ENCODE measurements at regions not wholly inside any gene's neighbourhood (a gene's known extent, or its start where the extent isn't known, plus 50 kb on each side); places are given as distances from the start of the nearest gene placed in this dataset.

- TF ChIP-seq POLR2A (IDR thresholded peaks at IDR 0.05; ENCODE audit: low read length) (no peak), REST (IDR thresholded peaks at IDR 0.05) (no peak)
Measured at GRCh38 chr6:30799210-30799609, 54.9 kb upstream of the IER3 start.

All from A549 (cell line).